HG02571 (cell line): ENCODE measurements at regions not wholly inside any gene's neighbourhood (a gene's known extent, or its start where the extent isn't known, plus 50 kb on each side); places are given as distances from the start of the nearest gene placed in this dataset.
"Not testable (repeated sequence)": the region's sequence is repeated elsewhere in the genome, so short reads cannot be mapped to it uniquely, and the experiment has no call there.

Source experiments
- ATAC-seq: cut with Tn5 transposase; IDR thresholded peaks from one replicate; pipeline ENCODE4 v1.9.1; 2021; ENCODE audit warnings: mild to moderate bottlenecking, moderate library complexity; ENCODE audit not compliant: unreplicated experiment

- no peak for ATAC-seq
Observed at GRCh38 chr10:5576780-5577624, 52.2 kb downstream of the CALML3 start.

- ATAC-seq = not testable (repeated sequence)
Observed at GRCh38 chr10:5580038-5580428, 55.3 kb downstream of the CALML3 start.

- ATAC-seq = peak; percentile 45
Observed at GRCh38 chr10:5581670-5582566, 57.2 kb downstream of the CALML3 start.

GRCh38 chr10:5582736-5583135, 58.0 kb downstream of the CALML3 start:
- no peak for ATAC-seq

- no peak for ATAC-seq
Observed at GRCh38 chr10:5583525-5584175, 58.9 kb downstream of the CALML3 start.

GRCh38 chr10:5584895-5585516, 60.2 kb downstream of the CALML3 start:
- ATAC-seq = peak; percentile 64

GRCh38 chr10:5585517-5586206, 60.9 kb downstream of the CALML3 start:
- no peak for ATAC-seq

- ATAC-seq = no peak
Observed at GRCh38 chr10:5587151-5588079, 62.7 kb downstream of the CALML3 start.

GRCh38 chr10:5588080-5588453, 63.3 kb downstream of the CALML3 start:
- no peak for ATAC-seq

GRCh38 chr10:5588603-5589002, 63.8 kb downstream of the CALML3 start:
- no peak for ATAC-seq
